ENCODE measurements at regions not wholly inside any gene's neighbourhood (a gene's known extent, or its start where the extent isn't known, plus 50 kb on each side); places are given as distances from the start of the nearest gene placed in this dataset.

GRCh38 chr17:63024201-63024600, 58.2 kb downstream of the TANC2 start:
- H2AFZ ChIP-seq (ENCODE audit: low read depth, low read length), result no peak overlapping the region
- CTCF ChIA-PET (ENCODE audit: low intra/inter-chr PET ratio), result no interaction called here
- FAIRE-seq (no peak), ATAC-seq (no peak), DNase-seq (ENCODE audit: extremely low read depth in 1 of 4, low spot score in 3 of 4) (no peak)
- H3K79me2 ChIP-seq (ENCODE audit: control insufficient read depth, insufficient read depth, low read length), result no peaks in the 10 kb centered on the region
- BruUV-seq (replicated peaks), result no TSS peak
- no peaks in the 10 kb centered on the region for H3K9me1 ChIP-seq (ENCODE audit: control insufficient read depth, insufficient read depth, low read length)
- no peak overlapping the region for H3K27ac ChIP-seq (ENCODE audit: extremely low read depth, low read depth, low read length)
- H3K4me3 ChIP-seq, result no peak overlapping the region
- H3K9ac ChIP-seq (ENCODE audit: insufficient read depth in 1 of 2, low read depth in 2 of 2, low read length in 2 of 2), result no peak overlapping the region
- H3K27me3 ChIP-seq (ENCODE audit: control insufficient read depth in 2 of 2, insufficient read depth in 2 of 2, low read length in 2 of 2), result no peaks in the 10 kb centered on the region
- POLR2A ChIA-PET, result no interaction called here
- WGBS (ENCODE audit: insufficient coverage, low coverage, missing lambda C conversion rate), result 35% methylated on average over 4 of the region's 4 CpGs
- TF ChIP-seq, protein P1, sequence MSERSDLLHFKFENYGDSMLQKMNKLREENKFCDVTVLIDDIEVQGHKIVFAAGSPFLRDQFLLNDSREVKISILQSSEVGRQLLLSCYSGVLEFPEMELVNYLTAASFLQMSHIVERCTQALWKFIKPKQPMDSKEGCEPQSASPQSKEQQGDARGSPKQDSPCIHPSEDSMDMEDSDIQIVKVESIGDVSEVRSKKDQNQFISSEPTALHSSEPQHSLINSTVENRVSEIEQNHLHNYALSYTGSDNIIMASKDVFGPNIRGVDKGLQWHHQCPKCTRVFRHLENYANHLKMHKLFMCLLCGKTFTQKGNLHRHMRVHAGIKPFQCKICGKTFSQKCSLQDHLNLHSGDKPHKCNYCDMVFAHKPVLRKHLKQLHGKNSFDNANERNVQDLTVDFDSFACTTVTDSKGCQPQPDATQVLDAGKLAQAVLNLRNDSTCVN (CRISPR knock-in tag; IDR thresholded peaks at IDR 0.05), result no peak
- TF ChIP-seq, protein P2, sequence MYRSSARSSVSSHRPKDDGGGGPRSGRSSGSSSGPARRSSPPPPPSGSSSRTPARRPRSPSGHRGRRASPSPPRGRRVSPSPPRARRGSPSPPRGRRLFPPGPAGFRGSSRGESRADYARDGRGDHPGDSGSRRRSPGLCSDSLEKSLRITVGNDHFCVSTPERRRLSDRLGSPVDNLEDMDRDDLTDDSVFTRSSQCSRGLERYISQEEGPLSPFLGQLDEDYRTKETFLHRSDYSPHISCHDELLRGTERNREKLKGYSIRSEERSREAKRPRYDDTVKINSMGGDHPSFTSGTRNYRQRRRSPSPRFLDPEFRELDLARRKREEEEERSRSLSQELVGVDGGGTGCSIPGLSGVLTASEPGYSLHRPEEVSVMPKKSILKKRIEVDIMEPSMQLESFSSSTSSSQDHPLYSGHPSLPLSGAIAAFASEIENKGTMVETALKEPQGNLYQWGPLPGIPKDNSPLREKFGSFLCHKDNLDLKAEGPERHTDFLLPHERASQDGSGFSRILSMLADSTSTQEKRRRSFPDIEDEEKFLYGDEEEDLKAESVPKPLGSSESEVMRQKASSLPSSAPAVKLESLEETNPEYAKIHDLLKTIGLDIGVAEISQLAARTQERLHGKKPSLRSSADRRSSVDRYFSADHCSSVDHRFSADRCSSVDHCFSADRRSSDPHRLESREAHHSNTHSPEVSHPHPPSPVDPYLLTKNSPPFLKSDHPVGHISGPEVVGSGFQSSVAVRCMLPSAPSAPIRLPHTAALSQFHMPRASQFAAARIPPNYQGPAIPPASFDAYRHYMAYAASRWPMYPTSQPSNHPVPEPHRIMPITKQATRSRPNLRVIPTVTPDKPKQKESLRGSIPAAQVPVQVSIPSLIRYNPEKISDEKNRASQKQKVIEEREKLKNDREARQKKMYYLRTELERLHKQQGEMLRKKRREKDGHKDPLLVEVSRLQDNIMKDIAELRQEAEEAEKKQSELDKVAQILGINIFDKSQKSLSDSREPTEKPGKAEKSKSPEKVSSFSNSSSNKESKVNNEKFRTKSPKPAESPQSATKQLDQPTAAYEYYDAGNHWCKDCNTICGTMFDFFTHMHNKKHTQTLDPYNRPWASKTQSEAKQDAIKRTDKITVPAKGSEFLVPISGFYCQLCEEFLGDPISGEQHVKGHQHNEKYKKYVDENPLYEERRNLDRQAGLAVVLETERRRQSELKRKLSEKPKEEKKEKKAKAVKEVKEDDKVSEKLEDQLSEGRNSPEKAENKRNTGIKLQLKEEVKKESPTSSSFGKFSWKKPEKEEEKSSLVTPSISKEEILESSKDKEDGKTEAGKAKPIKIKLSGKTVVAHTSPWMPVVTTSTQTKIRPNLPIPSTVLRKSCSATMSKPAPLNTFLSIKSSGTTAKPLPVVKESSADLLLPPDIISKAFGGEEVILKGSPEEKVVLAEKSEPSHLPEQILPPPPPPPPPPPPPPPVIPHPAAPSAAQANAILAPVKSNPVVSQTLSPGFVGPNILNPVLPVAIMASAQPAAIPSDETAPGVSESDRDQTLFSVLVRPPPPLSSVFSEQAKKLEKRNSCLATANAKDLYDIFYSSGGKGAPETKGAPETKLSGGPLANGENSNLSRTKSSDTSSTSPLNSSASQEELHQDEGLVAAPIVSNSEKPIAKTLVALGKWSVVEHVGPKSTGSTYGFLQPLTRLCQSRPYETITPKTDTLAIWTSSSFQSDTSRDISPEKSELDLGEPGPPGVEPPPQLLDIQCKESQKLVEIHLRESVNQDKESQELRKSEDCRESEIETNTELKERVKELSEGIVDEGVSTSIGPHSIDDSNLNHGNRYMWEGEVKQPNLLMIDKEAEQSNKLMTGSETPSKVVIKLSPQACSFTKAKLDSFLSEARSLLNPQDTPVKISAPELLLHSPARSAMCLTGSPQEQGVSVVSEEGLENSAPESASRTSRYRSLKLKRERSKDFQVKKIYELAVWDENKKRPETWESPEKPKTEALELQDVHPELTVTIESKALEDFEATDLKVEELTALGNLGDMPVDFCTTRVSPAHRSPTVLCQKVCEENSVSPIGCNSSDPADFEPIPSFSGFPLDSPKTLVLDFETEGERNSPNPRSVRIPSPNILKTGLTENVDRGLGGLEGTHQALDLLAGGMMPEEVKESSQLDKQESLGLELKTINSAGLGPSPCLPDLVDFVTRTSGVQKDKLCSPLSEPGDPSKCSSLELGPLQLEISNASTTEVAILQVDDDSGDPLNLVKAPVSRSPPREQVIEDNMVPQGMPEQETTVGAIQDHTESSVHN (IDR thresholded peaks at IDR 0.05; ENCODE audit: borderline replicate concordance in 1 of 2, low read depth in 1 of 2), result no peak
- TF ChIP-seq AFF1 (IDR thresholded peaks at IDR 0.05; ENCODE audit: low read depth in 1 of 2, partially characterized antibody in 2 of 2) (no peak), CBX3 (IDR thresholded peaks at IDR 0.05; ENCODE audit: borderline replicate concordance in 1 of 2, low read length in 2 of 2) (no peak), SRSF1 (IDR thresholded peaks at IDR 0.05; ENCODE audit: low read depth, low read length) (no peak), KDM4B (IDR thresholded peaks at IDR 0.05; ENCODE audit: borderline replicate concordance in 2 of 2, low read depth in 1 of 2) (no peak), EHMT2 (IDR thresholded peaks at IDR 0.05) (no peak)
- H3K36me3 ChIP-seq (ENCODE audit: control insufficient read depth, insufficient read depth, low read length), result no peaks in the 10 kb centered on the region
- no peaks in the 10 kb centered on the region for H3K4me1 ChIP-seq (replicated peaks in 1 of 2; ENCODE audit: control insufficient read depth in 2 of 2, insufficient read depth in 2 of 2, low read length in 2 of 2)
- H3K9me3 ChIP-seq (replicated peaks; ENCODE audit: control insufficient read depth, insufficient read depth, low read depth, low read length), result peaks cover 4% of the 10 kb centered on the region; the same call in 1 of the 2 replicates
- no peak overlapping the region for H3K4me2 ChIP-seq (ENCODE audit: insufficient read depth, low read length)
- intact Hi-C loops (cut with micrococcal nuclease), result no loop called here
- in situ Hi-C loops (cut with MboI), result no loop called here
- no peaks in the 10 kb centered on the region for H4K20me1 ChIP-seq (replicated peaks; ENCODE audit: control insufficient read depth, insufficient read depth, low read length)
